Right atrium auricular region (tissue), 2 donors: ENCODE measurements at regions not wholly inside any gene's neighbourhood (a gene's known extent, or its start where the extent isn't known, plus 50 kb on each side); places are given as distances from the start of the nearest gene placed in this dataset.
"Not testable (repeated sequence)": the region's sequence is repeated elsewhere in the genome, so short reads cannot be mapped to it uniquely, and the experiment has no call there.

Experiments
- DNase-seq: peaks from one replicate; pipeline ENCODE4 v3.0.0-alpha.2; 2019; ENCODE audit warnings: low spot score
- H3K27ac ChIP-seq, 2 donors: fragments of 200-600 bp; sonication (generic); 1 replicate in 1 of 2; 2 replicates in 1 of 2; pipeline ENCODE4 v1.5.1; 2016 to 2019
- H3K27me3 ChIP-seq, 2 donors: fragments of 200-600 bp; sonication (generic); one replicate each; pipeline versions ENCODE4 v1.5.1 to v1.6.0; 2017 to 2019
- H3K36me3 ChIP-seq: fragments of 200-600 bp; sonication (generic); one replicate; pipeline ENCODE4 v1.5.1; 2016
- H3K4me1 ChIP-seq, 2 donors: fragments of 200-600 bp; sonication (generic); one replicate each; pipeline versions ENCODE4 v1.5.1 to v1.6.0; 2017 to 2019
- H3K4me3 ChIP-seq, 2 donors: fragments of 200-600 bp; sonication (generic); 1 replicate in 1 of 2; 2 replicates in 1 of 2; pipeline ENCODE4 v1.5.1; 2017 to 2019; ENCODE audit warnings: mild to moderate bottlenecking in 1 of 2, moderate library complexity in 1 of 2
- H3K9me3 ChIP-seq, 2 donors: fragments of 200-600 bp; sonication (generic); one replicate each; pipeline ENCODE4 v1.5.1; 2019
- TF ChIP-seq, protein P1 (sequence below), 2 donors: fragments of 200-600 bp; sonication (generic); IDR thresholded peaks; one replicate each; pipeline ENCODE4 v1.5.1; 2019; ENCODE audit warnings: antibody characterized with exemption in 2 of 2

GRCh38 chr12:131432532-131433260 is 278.2 kb upstream of the SFSWAP start:
- no peaks in the 10 kb centered on the region for H3K36me3 ChIP-seq
- TF ChIP-seq, protein P1, sequence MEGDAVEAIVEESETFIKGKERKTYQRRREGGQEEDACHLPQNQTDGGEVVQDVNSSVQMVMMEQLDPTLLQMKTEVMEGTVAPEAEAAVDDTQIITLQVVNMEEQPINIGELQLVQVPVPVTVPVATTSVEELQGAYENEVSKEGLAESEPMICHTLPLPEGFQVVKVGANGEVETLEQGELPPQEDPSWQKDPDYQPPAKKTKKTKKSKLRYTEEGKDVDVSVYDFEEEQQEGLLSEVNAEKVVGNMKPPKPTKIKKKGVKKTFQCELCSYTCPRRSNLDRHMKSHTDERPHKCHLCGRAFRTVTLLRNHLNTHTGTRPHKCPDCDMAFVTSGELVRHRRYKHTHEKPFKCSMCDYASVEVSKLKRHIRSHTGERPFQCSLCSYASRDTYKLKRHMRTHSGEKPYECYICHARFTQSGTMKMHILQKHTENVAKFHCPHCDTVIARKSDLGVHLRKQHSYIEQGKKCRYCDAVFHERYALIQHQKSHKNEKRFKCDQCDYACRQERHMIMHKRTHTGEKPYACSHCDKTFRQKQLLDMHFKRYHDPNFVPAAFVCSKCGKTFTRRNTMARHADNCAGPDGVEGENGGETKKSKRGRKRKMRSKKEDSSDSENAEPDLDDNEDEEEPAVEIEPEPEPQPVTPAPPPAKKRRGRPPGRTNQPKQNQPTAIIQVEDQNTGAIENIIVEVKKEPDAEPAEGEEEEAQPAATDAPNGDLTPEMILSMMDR (IDR thresholded peaks at IDR 0.05), result no peak
- H3K27me3 ChIP-seq, result no peaks in the 10 kb centered on the region
- H3K4me1 ChIP-seq, result no peaks in the 10 kb centered on the region
- H3K4me3 ChIP-seq, result no peak overlapping the region
- no peak overlapping the region for H3K27ac ChIP-seq
- DNase-seq, result no peak
- H3K9me3 ChIP-seq, result peaks cover 0 to 11% of the 10 kb centered on the region in 2 donors

GRCh38 chr12:131434208-131435125 is 276.4 kb upstream of the SFSWAP start:
- TF ChIP-seq, protein P1 (IDR thresholded peaks at IDR 0.05), result no peak
- Histone ChIP-seq H3K4me3 (no peak overlapping the region), H3K36me3 (no peaks in the 10 kb centered on the region), H3K27ac (no peak overlapping the region), H3K27me3 (no peaks in the 10 kb centered on the region), H3K9me3 (peaks cover 0 to 11% of the 10 kb centered on the region in 2 donors), H3K4me1 (no peaks in the 10 kb centered on the region)
- no peak for DNase-seq

GRCh38 chr12:131436922-131437705 is 273.8 kb upstream of the SFSWAP start:
- no peak overlapping the region for H3K4me3 ChIP-seq
- TF ChIP-seq, protein P1 (IDR thresholded peaks at IDR 0.05), result no peak
- DNase-seq, result no peak
- H3K4me1 ChIP-seq, result no peaks in the 10 kb centered on the region
- no peak overlapping the region for H3K27ac ChIP-seq
- no peaks in the 10 kb centered on the region for H3K9me3 ChIP-seq
- H3K36me3 ChIP-seq, result no peaks in the 10 kb centered on the region
- H3K27me3 ChIP-seq, result no peaks in the 10 kb centered on the region

DNA sequence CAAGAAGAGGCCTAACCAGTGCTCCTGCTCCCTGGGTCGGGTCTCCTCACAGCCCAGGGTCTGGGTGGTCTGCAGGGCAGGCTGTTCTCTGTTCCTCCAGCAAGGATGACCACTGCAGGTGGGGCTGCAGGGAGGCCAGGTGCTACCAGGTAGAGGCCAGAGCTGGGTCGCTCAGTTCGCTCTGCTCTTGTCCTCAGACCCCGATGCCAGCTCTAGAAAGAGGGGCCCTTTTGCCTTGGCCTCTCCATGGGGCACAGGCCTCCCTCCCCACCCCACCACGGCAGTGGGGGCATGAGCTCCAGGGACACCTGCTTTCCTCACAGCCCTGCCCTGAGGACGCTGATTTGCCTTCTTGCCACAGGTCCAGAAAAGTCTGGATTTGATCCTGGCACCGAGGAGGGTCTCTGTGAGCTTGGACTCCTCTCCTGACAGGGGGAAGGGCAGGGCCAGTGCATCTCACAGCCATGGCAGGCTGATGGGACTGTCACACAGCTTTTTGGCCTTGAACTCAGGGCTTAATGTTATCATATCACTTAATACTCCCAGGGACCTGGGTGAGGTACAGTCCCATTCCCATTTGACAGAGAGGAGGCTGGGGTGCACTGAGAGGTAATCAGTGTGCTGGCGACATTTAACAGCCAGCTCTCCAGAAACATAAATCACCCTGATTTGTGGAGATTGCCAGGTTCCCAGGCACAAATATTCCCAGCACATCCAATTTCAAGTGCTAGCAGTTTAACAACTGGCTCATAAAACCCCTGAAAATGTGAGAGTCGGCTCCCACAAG is 273.0 kb upstream of the SFSWAP start:
- Histone ChIP-seq H3K27ac (no peak overlapping the region), H3K4me3 (no peak overlapping the region), H3K4me1 (no peaks in the 10 kb centered on the region), H3K36me3 (no peaks in the 10 kb centered on the region), H3K27me3 (no peaks in the 10 kb centered on the region), H3K9me3 (no peaks in the 10 kb centered on the region)
- TF ChIP-seq, protein P1 (IDR thresholded peaks at IDR 0.05), result no peak
- DNase-seq, result no peak

DNA sequence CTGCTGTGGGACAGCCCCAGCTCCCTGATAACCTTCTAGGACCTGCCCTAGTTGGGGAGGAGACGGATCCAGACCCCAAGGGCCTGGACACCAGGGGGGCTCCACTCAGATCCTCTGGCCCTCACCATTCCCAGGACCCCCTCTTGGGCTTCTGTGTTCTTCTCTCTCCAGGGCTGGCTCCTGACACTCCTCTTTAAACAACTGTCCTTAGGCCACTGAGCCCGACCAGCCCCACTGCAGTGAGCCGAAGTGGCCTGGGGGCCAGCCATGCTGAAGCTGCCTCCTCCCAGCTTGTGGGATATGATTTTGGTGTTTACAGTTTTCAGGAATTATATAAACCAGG is 272.4 kb upstream of the SFSWAP start:
- H3K36me3 ChIP-seq, H3K4me3 ChIP-seq, H3K9me3 ChIP-seq, DNase-seq, H3K27ac ChIP-seq, H3K4me1 ChIP-seq, H3K27me3 ChIP-seq: not testable (repeated sequence)
